Astrocyte of the spinal cord (primary cell): ENCODE measurements at regions not wholly inside any gene's neighbourhood (a gene's known extent, or its start where the extent isn't known, plus 50 kb on each side); places are given as distances from the start of the nearest gene placed in this dataset.
A peak's percentile ranks its signal among the peaks of the same experiment; 100 is the strongest.

ENCODE experiments used
- DNase-seq: peaks from one replicate; pipeline ENCODE4 v3.0.0; 2011; ENCODE audit warnings: low read depth, low spot score
- H3K4me3 ChIP-seq: 2 replicates; pipeline ENCODE4 v1.5.1; 2011; ENCODE audit warnings: low read depth, mild to moderate bottlenecking, low read length, moderate library complexity
- CTCF ChIP-seq: IDR thresholded peaks from 2 replicates; pipeline ENCODE4 v1.5.1; 2012; ENCODE audit warnings: low read depth, mild to moderate bottlenecking, low read length, inconsistent platforms
- in situ Hi-C: cut with HindIII; loops from 2 replicates; pipeline ENCODE4 v1.10.0; 2017; ENCODE audit warnings: low sequenced_read_pairs

GRCh38 chr4:96637971-96638412, 798.1 kb downstream of the PDHA2 start:
- in situ Hi-C loops: no loop called here
- no peak for DNase-seq
- no peak for TF ChIP-seq CTCF
- H3K4me3 ChIP-seq: no peak overlapping the region

- TF ChIP-seq CTCF: no peak
- in situ Hi-C loops: no loop called here
- no peak overlapping the region for H3K4me3 ChIP-seq
- no peak for DNase-seq
These were observed 800.0 kb downstream of the PDHA2 start for GRCh38 chr4:96639932-96640331.

- no peak overlapping the region for H3K4me3 ChIP-seq
- in situ Hi-C loops: no loop called here
- TF ChIP-seq CTCF: no peak
- no peak for DNase-seq
These were observed 802.6 kb downstream of the PDHA2 start for GRCh38 chr4:96642490-96642889.

- in situ Hi-C loops: no loop called here
- DNase-seq: no peak
- no peak for TF ChIP-seq CTCF
- no peak overlapping the region for H3K4me3 ChIP-seq
These were observed 806.3 kb downstream of the PDHA2 start for GRCh38 chr4:96646146-96646545.

GRCh38 chr4:96649536-96649935, 809.6 kb downstream of the PDHA2 start:
- peak; percentile 65 for DNase-seq
- in situ Hi-C loops: no loop called here
- TF ChIP-seq CTCF: no peak
- no peak overlapping the region for H3K4me3 ChIP-seq

GRCh38 chr4:96652158-96652557, 812.3 kb downstream of the PDHA2 start:
- no peak overlapping the region for H3K4me3 ChIP-seq
- no peak for TF ChIP-seq CTCF
- peak; percentile 55 for DNase-seq
- in situ Hi-C loops: no loop called here

- H3K4me3 ChIP-seq: no peak overlapping the region
- no peak for DNase-seq
- no peak for TF ChIP-seq CTCF
- in situ Hi-C loops: no loop called here
These were observed 812.9 kb downstream of the PDHA2 start for GRCh38 chr4:96652821-96653220.
